ENCODE measurements at regions not wholly inside any gene's neighbourhood (a gene's known extent, or its start where the extent isn't known, plus 50 kb on each side); places are given as distances from the start of the nearest gene placed in this dataset.
"Not testable (repeated sequence)": the region's sequence is repeated elsewhere in the genome, so short reads cannot be mapped to it uniquely, and the experiment has no call there.

- DNase-seq (ENCODE audit: low spot score) = no peak
Observed at GRCh38 chr6:168938546-168938945, 315.1 kb downstream of the THBS2 start.

GRCh38 chr6:168937054-168937453, 316.6 kb downstream of the THBS2 start:
- DNase-seq (ENCODE audit: low spot score) = no peak

GRCh38 chr6:168935628-168936010, 318.0 kb downstream of the THBS2 start:
- no peak for DNase-seq (ENCODE audit: low spot score)

GRCh38 chr6:168934660-168935627, 318.7 kb downstream of the THBS2 start:
- DNase-seq (ENCODE audit: low spot score) = no peak

- not testable (repeated sequence) for DNase-seq (ENCODE audit: low spot score)
Observed at GRCh38 chr6:168932171-168932570, 321.5 kb downstream of the THBS2 start.

GRCh38 chr6:168931072-168931471, 322.6 kb downstream of the THBS2 start:
- DNase-seq (ENCODE audit: low spot score) = not testable (repeated sequence)

- DNase-seq (ENCODE audit: low spot score) = no peak
Observed at GRCh38 chr6:168929871-168930450, 323.7 kb downstream of the THBS2 start.

GRCh38 chr6:168928012-168928411, 325.6 kb downstream of the THBS2 start:
- DNase-seq (ENCODE audit: low spot score) = no peak

GRCh38 chr6:168927026-168927425, 326.6 kb downstream of the THBS2 start:
- no peak for DNase-seq (ENCODE audit: low spot score)

- DNase-seq (ENCODE audit: low spot score) = no peak
Observed at GRCh38 chr6:168926306-168926705, 327.3 kb downstream of the THBS2 start.

GRCh38 chr6:168925671-168926070, 328.0 kb downstream of the THBS2 start:
- no peak for DNase-seq (ENCODE audit: low spot score)

GRCh38 chr6:168923171-168923570, 330.5 kb downstream of the THBS2 start:
- no peak for DNase-seq (ENCODE audit: low spot score)

GRCh38 chr6:168922436-168922835, 331.2 kb downstream of the THBS2 start:
- DNase-seq (ENCODE audit: low spot score) = no peak

- no peak for DNase-seq (ENCODE audit: low spot score)
Observed at GRCh38 chr6:168920289-168920688, 333.4 kb downstream of the THBS2 start.

- DNase-seq (ENCODE audit: low spot score) = no peak
Observed at GRCh38 chr6:168919470-168920179, 334.0 kb downstream of the THBS2 start.

- DNase-seq (ENCODE audit: low spot score) = no peak
Observed at GRCh38 chr6:168916576-168917211, 337.0 kb downstream of the THBS2 start.

- DNase-seq (ENCODE audit: low spot score) = no peak
Observed at GRCh38 chr6:168915855-168916254, 337.8 kb downstream of the THBS2 start.

GRCh38 chr6:168915242-168915641, 338.4 kb downstream of the THBS2 start:
- DNase-seq (ENCODE audit: low spot score) = no peak

GRCh38 chr6:168913866-168914469, 339.7 kb downstream of the THBS2 start:
- no peak for DNase-seq (ENCODE audit: low spot score)

- DNase-seq (ENCODE audit: low spot score) = not testable (repeated sequence)
Observed at GRCh38 chr6:168913231-168913865, 340.3 kb downstream of the THBS2 start.

GRCh38 chr6:168909288-168909687, 344.4 kb downstream of the THBS2 start:
- DNase-seq (ENCODE audit: low spot score) = no peak
